Endodermal cell (in vitro differentiated cells): ENCODE measurements at regions not wholly inside any gene's neighbourhood (a gene's known extent, or its start where the extent isn't known, plus 50 kb on each side); places are given as distances from the start of the nearest gene placed in this dataset.

Source experiments
- DNase-seq: peaks from one replicate; pipeline ENCODE4 v3.0.0-alpha.2; 2017
- H3K27ac ChIP-seq: 2 replicates; pipeline ENCODE4 v1.5.1; 2013; ENCODE audit warnings: mild to moderate bottlenecking, low read depth, low read length, moderate library complexity
- H3K27me3 ChIP-seq: 2 replicates; pipeline ENCODE4 v1.6.1; 2013; ENCODE audit warnings: mild to moderate bottlenecking, low read length, moderate library complexity; ENCODE audit not compliant: insufficient read depth, control insufficient read depth, poor library complexity, severe bottlenecking
- H3K36me3 ChIP-seq: 2 replicates; pipeline ENCODE4 v1.7.0; 2013; ENCODE audit warnings: mild to moderate bottlenecking, low read length, moderate library complexity; ENCODE audit not compliant: control insufficient read depth, insufficient read depth
- H3K4me1 ChIP-seq: one replicate; pipeline ENCODE4 v1.7.0; 2013; ENCODE audit warnings: low read length; ENCODE audit not compliant: control insufficient read depth, insufficient read depth
- H3K4me3 ChIP-seq: 2 replicates; pipeline ENCODE4 v1.5.1; 2013; ENCODE audit warnings: mild to moderate bottlenecking, low read length, moderate library complexity
- H3K9ac ChIP-seq: 2 replicates; pipeline ENCODE4 v1.6.1; 2013; ENCODE audit warnings: mild to moderate bottlenecking, low read length, moderate library complexity; ENCODE audit not compliant: poor library complexity, severe bottlenecking; ENCODE audit errors: extremely low read depth
- H3K9me3 ChIP-seq: 2 replicates; pipeline ENCODE4 v1.6.1; 2013; ENCODE audit warnings: mild to moderate bottlenecking, low read length, moderate library complexity; ENCODE audit not compliant: control insufficient read depth
- H3K27ac Mint-ChIP-seq: 2 replicates; pipeline ENCODE4 v1.8.0; 2020; ENCODE audit warnings: mixed read lengths
- H3K27me3 Mint-ChIP-seq: 2 replicates; pipeline ENCODE4 v1.8.0; 2021; ENCODE audit warnings: mild to moderate bottlenecking, mixed read lengths; ENCODE audit not compliant: insufficient read depth
- H3K36me3 Mint-ChIP-seq: 2 replicates; pipeline ENCODE4 v1.8.0; 2020; ENCODE audit warnings: low read depth, mixed read lengths
- H3K4me1 Mint-ChIP-seq: 2 replicates; pipeline ENCODE4 v1.8.0; 2020; ENCODE audit warnings: mixed read lengths
- H3K4me3 Mint-ChIP-seq: 2 replicates; pipeline ENCODE4 v1.8.0; 2020; ENCODE audit warnings: mild to moderate bottlenecking, moderate library complexity, mixed read lengths
- H3K9me3 Mint-ChIP-seq: 2 replicates; pipeline ENCODE4 v1.8.0; 2020; ENCODE audit warnings: mild to moderate bottlenecking, mixed read lengths
- CTCF ChIP-seq: fragments of 200-600 bp; sonication (generic); conservative IDR thresholded peaks from 2 replicates; pipeline ENCODE4 v1.5.0; 2021; ENCODE audit warnings: antibody characterized with exemption, mild to moderate bottlenecking
- WGBS, 2 experiments: methylation state at CpG; one replicate each; pipeline versions ENCODE4 v1.1.5 to v1.1.7; 2013; ENCODE audit warnings: missing lambda C conversion rate in 2 of 2, mixed read lengths in 1 of 2; ENCODE audit not compliant: insufficient coverage in 1 of 2, insufficient read length in 1 of 2; 5-methylcytosine and 5-hydroxymethylcytosine counted together

- WGBS, 2 experiments = 88% methylated on average over 1 of the region's 1 CpG; no CpG with 5 or more reads in 1 of the 2 experiments
Measured at GRCh38 chr4:57924951-57925350, 814.8 kb upstream of the IGFBP7 start.

GRCh38 chr4:57916479-57916878 lies 806.3 kb upstream of the IGFBP7 start:
- Mint-ChIP-seq H3K9me3 (peaks cover 22% of the 10 kb centered on the region), H3K36me3 (no peaks in the 10 kb centered on the region), H3K4me3 (no peak overlapping the region), H3K27ac (no peak overlapping the region), H3K4me1 (no peaks in the 10 kb centered on the region), H3K27me3 (no peaks in the 10 kb centered on the region)
- no peak for TF ChIP-seq CTCF
- no peaks in the 10 kb centered on the region for H3K36me3 ChIP-seq
- no peak for DNase-seq
- no peak overlapping the region for H3K4me3 ChIP-seq
- H3K27ac ChIP-seq = no peak overlapping the region
- H3K27me3 ChIP-seq = no peaks in the 10 kb centered on the region
- H3K9me3 ChIP-seq = peaks cover 11% of the 10 kb centered on the region
- no peaks in the 10 kb centered on the region for H3K4me1 ChIP-seq
- no peak overlapping the region for H3K9ac ChIP-seq

More at GRCh38 chr4:57924951-57925350, 814.8 kb upstream of the IGFBP7 start:
- no peak overlapping the region for H3K9ac ChIP-seq
- no peak overlapping the region for H3K4me3 ChIP-seq
- no peaks in the 10 kb centered on the region for H3K27me3 Mint-ChIP-seq
- no peaks in the 10 kb centered on the region for H3K9me3 ChIP-seq
- no peak overlapping the region for H3K4me3 Mint-ChIP-seq
- no peaks in the 10 kb centered on the region for H3K36me3 Mint-ChIP-seq
- no peaks in the 10 kb centered on the region for H3K27me3 ChIP-seq
- no peak for TF ChIP-seq CTCF
- DNase-seq = no peak
- H3K27ac ChIP-seq = no peak overlapping the region
- H3K27ac Mint-ChIP-seq = no peak overlapping the region
- H3K4me1 Mint-ChIP-seq = no peaks in the 10 kb centered on the region
- H3K36me3 ChIP-seq = no peaks in the 10 kb centered on the region
- no peaks in the 10 kb centered on the region for H3K4me1 ChIP-seq
- H3K9me3 Mint-ChIP-seq = peaks cover 12% of the 10 kb centered on the region

GRCh38 chr4:57911203-57911602 lies 801.0 kb upstream of the IGFBP7 start:
- no peak for DNase-seq
- Histone ChIP-seq H3K9ac (no peak overlapping the region), H3K4me3 (no peak overlapping the region), H3K27ac (no peak overlapping the region), H3K4me1 (no peaks in the 10 kb centered on the region), H3K9me3 (peaks cover 3% of the 10 kb centered on the region), H3K27me3 (no peaks in the 10 kb centered on the region), H3K36me3 (no peaks in the 10 kb centered on the region)
- no peaks in the 10 kb centered on the region for H3K9me3 Mint-ChIP-seq
- no peaks in the 10 kb centered on the region for H3K4me1 Mint-ChIP-seq
- no peaks in the 10 kb centered on the region for H3K27me3 Mint-ChIP-seq
- no peak overlapping the region for H3K27ac Mint-ChIP-seq
- TF ChIP-seq CTCF = no peak
- H3K36me3 Mint-ChIP-seq = no peaks in the 10 kb centered on the region
- H3K4me3 Mint-ChIP-seq = no peak overlapping the region
